ENCODE measurements at regions not wholly inside any gene's neighbourhood (a gene's known extent, or its start where the extent isn't known, plus 50 kb on each side); places are given as distances from the start of the nearest gene placed in this dataset.

DNA sequence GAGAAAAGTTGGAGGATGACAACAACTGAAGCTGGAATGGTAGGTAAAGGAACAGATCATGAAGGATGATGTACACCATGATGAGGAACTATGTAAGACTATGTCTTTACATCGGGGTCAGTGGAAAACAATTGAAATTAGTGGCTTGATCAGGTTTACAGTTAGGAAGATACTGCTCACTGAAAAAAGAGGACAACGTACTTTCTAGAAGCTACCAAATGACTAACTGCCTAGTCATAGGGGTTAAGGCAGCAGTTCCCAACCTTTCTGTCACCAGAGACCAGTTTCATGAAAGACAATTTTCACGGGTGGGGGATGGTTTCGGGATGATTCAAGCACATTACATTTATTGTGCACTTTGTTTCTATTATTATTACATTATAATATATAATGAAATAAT lies 91.6 kb upstream of the ANKRD1 start:
- ATAC-seq (no peak), DNase-seq (no peak)
- Mint-ChIP-seq H3K36me3 (ENCODE audit: insufficient read depth) (no peaks in the 10 kb centered on the region), H3K27me3 (ENCODE audit: low read depth) (peaks cover 2% of the 10 kb centered on the region), H3K4me1 (ENCODE audit: low read depth) (peaks cover 5% of the 10 kb centered on the region), H3K4me3 (no peak overlapping the region), H3K9me3 (no peaks in the 10 kb centered on the region)

DNA sequence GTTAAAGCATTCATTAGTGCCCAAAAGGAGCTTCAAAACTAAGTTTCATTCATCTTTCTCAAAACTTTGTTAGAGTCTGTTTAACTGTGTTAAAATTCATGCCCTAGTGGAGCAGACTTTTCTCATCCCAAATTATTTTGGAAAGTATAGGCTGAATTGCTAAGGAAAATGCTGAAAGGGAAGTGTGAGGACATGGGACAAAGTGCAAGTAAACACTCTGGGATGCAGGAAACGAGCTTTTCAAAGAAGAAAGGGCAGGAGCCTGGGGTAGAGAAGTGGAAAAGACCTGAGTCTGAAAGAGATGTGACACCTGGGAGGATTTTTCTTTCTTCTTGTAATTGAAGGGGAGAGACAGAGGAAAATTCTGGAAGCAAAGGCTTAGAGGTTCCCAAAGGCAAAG lies 93.1 kb upstream of the ANKRD1 start:
- H3K9me3 Mint-ChIP-seq, result no peaks in the 10 kb centered on the region
- DNase-seq (no peak), ATAC-seq (no peak)
- no peaks in the 10 kb centered on the region for H3K36me3 Mint-ChIP-seq (ENCODE audit: insufficient read depth)
- H3K4me3 Mint-ChIP-seq, result no peak overlapping the region
- peaks cover 6% of the 10 kb centered on the region for H3K27me3 Mint-ChIP-seq (ENCODE audit: low read depth)
- no peaks in the 10 kb centered on the region for H3K4me1 Mint-ChIP-seq (ENCODE audit: low read depth)

DNA sequence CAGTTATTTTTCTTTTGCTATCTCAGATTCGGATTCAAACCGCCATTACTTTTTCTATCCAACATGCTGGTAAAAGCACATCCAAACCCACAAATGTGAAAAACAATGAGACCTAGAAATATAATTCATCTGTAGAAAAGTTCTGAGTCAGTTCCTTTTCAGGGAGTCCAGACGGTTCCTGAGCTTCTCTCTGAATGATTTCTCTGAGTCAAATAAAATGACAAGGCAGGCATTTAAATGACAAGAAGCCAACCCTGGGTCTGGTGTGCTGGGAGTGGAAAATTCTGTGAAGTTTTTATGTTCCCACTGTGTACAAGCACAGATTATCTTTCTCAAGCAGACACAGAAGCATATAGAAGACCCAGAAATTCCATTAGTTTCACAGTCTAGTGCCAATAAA lies 96.3 kb upstream of the ANKRD1 start:
- no peak for DNase-seq
- H3K4me1 Mint-ChIP-seq (ENCODE audit: low read depth), result no peaks in the 10 kb centered on the region
- no peaks in the 10 kb centered on the region for H3K36me3 Mint-ChIP-seq (ENCODE audit: insufficient read depth)
- no peak overlapping the region for H3K4me3 Mint-ChIP-seq
- H3K9me3 Mint-ChIP-seq, result no peaks in the 10 kb centered on the region
- peak in 1 of 2 donors; percentile 28 for ATAC-seq
- peaks cover 9% of the 10 kb centered on the region for H3K27me3 Mint-ChIP-seq (ENCODE audit: low read depth)

DNA sequence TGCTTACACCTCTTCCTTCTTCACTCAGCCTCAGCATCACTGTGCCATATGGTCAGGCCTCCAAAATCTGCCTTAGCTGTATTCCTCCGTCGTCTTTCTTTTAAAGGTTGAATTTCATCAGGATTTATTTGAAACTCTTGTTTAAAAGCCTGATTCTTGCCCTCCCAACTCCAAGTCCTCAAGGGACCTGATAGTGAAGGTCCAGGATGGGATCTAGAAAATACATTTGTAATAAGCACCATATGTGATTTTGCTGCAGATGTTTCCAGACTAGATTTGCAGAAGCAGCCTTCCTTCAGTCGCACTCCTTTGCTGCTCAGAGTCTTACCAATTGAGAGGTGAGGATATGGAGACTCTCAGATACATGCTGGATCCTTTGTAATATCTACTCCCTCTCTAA lies 101.0 kb upstream of the ANKRD1 start:
- H3K4me3 Mint-ChIP-seq, result no peak overlapping the region
- H3K36me3 Mint-ChIP-seq (ENCODE audit: insufficient read depth), result no peaks in the 10 kb centered on the region
- no peaks in the 10 kb centered on the region for H3K4me1 Mint-ChIP-seq (ENCODE audit: low read depth)
- no peaks in the 10 kb centered on the region for H3K9me3 Mint-ChIP-seq
- DNase-seq (no peak), ATAC-seq (no peak)
- H3K27me3 Mint-ChIP-seq (ENCODE audit: low read depth), result peaks cover 9% of the 10 kb centered on the region

DNA sequence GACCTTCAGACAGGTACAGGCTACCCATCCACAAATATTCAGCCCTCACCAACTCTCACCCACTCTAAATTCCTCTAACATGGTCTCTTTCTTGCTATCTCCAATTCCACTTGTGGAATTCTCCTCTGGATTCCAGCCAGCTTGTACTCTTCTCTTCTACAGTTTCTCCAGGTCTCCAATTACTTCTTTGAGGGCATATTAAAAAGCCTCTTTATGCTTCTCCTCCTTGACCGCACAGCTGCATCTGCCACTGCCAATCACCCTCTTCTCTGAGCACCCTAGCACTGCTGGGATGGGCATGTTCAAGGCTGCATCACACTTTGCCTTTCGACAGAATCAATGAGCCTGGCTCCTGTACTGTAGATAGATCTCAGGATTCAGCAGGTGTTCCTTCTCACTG lies 101.5 kb upstream of the ANKRD1 start:
- no peaks in the 10 kb centered on the region for H3K9me3 Mint-ChIP-seq
- H3K4me1 Mint-ChIP-seq (ENCODE audit: low read depth), result no peaks in the 10 kb centered on the region
- H3K4me3 Mint-ChIP-seq, result no peak overlapping the region
- peaks cover 9% of the 10 kb centered on the region for H3K27me3 Mint-ChIP-seq (ENCODE audit: low read depth)
- DNase-seq (no peak), ATAC-seq (no peak)
- no peaks in the 10 kb centered on the region for H3K36me3 Mint-ChIP-seq (ENCODE audit: insufficient read depth)

DNA sequence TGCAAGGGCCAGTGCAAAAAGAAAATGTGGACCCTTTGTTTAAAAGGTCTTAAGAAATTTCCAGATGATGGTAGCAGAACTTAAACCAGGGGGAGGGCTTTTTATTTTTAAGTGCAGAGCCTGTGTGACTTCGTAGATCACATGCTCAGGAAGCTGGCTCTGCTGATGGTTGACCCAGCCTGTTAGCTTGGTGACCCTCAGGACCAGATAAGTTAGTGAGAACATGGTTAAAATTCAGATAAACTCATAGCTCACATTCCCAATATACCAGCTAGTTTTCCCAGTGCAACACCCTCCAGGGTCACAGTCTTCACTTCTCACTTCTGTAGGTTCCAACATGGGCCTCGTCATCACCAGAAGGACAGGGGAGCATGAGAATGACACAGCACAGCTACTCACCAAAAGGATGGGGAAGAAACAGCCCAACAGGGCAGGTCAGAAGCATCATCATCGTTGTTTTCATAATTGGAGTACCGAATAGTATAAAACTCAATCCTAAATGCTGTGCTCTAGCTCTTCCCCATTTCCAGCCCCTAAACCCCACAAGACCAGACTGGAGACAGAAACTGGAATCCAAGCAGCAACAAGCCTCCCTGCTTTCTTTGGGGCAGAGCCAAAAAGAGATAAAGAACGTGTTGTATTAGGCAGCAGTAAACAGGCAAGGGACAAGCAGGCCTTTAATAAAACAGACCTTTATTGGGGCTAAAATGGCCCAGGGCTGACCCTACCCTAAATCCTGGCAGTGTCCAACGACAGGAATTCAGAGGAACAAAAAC lies 102.2 kb upstream of the ANKRD1 start:
- H3K36me3 Mint-ChIP-seq (ENCODE audit: insufficient read depth), result no peaks in the 10 kb centered on the region
- H3K4me1 Mint-ChIP-seq (ENCODE audit: low read depth), result no peaks in the 10 kb centered on the region
- no peaks in the 10 kb centered on the region for H3K9me3 Mint-ChIP-seq
- H3K4me3 Mint-ChIP-seq, result no peak overlapping the region
- DNase-seq, result no peak
- H3K27me3 Mint-ChIP-seq (ENCODE audit: low read depth), result peaks cover 9% of the 10 kb centered on the region
- no peak for ATAC-seq

DNA sequence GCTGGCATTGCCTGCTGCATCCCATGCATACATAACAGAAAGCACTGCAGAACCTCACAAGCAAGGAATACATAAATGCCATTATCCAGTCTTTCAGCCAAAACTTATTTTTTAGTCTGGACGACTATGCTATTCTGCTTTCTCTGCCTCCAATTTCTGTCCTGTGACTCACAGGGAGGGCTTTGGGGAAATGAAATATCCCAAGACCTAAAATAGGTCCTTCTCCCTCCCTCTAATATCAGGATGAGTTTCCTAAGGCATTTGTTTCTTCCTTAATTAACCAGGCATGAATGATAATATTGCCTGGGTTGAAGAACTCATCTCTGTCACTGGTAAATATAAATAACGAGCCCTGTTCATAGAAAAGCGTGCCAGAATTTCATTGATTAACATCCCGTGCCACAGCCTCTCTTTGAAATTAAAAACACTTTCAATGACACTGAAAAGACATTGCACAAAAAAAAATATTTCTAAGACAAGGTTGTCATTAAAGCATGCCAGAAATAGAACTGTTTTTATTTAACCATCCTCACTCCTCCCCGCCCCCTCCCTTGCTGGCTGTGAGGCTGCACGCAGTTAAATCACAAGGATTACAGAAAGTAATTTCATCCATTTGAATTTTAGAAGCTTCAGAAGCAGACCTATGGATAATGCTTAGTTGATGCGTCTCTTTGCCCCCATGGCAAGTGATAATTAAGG lies 103.0 kb upstream of the ANKRD1 start:
- Mint-ChIP-seq H3K36me3 (ENCODE audit: insufficient read depth) (no peaks in the 10 kb centered on the region), H3K27me3 (ENCODE audit: low read depth) (peaks cover 6% of the 10 kb centered on the region), H3K4me1 (ENCODE audit: low read depth) (no peaks in the 10 kb centered on the region), H3K9me3 (no peaks in the 10 kb centered on the region), H3K4me3 (no peak overlapping the region)
- DNase-seq (no peak), ATAC-seq (no peak)

DNA sequence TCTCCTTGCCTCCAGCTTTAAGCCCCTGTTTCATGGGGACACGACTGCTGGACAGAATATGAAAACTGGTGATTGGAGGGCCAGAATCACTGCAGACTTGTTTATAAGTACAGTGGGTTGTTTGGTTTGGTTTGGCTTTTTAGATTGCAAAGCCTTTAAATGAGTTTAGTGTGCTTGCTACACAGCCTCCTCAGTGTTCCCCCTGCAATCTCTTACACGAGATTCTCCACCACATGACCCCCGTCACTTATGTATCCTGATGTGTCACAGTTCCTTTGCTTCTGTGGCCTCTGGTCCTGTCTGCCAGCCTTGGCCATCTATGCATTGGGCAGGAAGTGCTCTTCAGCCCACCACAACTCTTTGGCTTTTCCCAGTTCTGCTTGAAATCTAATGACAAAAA lies 103.7 kb upstream of the ANKRD1 start:
- no peaks in the 10 kb centered on the region for H3K4me1 Mint-ChIP-seq (ENCODE audit: low read depth)
- no peak overlapping the region for H3K4me3 Mint-ChIP-seq
- H3K9me3 Mint-ChIP-seq, result no peaks in the 10 kb centered on the region
- no peaks in the 10 kb centered on the region for H3K36me3 Mint-ChIP-seq (ENCODE audit: insufficient read depth)
- peaks cover 6% of the 10 kb centered on the region for H3K27me3 Mint-ChIP-seq (ENCODE audit: low read depth)
- DNase-seq (no peak), ATAC-seq (no peak)

DNA sequence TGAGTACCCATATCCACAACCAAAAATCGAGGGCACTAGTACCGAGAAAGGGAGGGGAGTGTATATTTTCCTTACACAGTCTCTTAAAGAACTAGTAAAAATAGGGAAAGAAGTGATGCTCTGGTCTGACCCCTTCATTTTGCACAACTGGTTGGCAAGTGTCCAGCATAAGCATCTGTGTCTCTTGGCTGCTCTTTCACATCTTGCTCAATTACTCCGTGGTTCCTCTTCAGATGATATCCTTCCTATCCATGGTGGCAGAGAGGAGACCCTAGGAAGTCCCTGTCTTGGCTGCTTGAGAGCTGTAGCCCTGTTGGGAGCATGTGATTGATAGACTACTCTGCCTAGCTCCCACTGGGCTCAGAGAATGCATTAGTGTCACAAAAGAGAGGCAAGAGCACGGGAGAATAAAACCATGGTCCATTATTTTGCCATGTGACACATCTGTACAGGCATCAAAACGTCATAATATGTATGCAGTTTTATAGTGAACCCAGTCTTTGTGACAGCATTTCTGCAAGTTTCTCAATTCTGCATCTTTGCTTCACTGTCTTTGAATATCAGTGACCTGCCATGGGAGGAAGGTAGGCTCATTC lies 111.8 kb upstream of the ANKRD1 start:
- H3K36me3 Mint-ChIP-seq (ENCODE audit: insufficient read depth), result no peaks in the 10 kb centered on the region
- H3K4me1 Mint-ChIP-seq (ENCODE audit: low read depth), result peaks cover 19% of the 10 kb centered on the region
- no peak overlapping the region for H3K4me3 Mint-ChIP-seq

DNA sequence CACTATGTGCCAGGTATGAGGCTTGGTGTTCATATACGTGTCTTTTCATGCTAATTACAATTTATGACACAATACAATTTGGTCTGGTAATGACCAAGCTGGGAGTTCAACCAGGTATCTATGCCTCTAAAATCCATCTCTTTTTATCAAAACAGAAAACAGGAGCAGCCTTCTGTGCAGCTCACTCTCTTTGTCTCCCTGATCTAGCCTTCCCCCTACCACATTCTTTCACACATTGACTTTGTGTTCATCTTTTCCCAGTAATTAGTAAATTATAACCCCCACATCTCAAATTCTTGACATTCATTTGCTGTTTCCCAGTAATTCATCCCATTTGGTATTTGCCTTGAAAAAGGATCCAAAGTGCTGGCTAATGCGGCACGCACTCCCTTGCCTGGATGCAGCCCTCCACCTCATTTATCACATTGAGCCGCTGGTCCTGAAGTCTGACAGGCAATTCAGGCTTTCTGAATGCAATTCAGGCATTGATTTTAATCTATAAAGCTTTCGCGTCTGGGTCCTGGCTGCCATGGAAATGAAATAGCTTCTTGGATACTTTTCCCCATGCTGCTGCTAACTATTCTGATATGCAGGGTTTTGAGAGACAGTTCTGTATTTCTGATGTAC lies 112.5 kb upstream of the ANKRD1 start:
- no peak for ATAC-seq
- H3K27me3 Mint-ChIP-seq (ENCODE audit: low read depth), result no peaks in the 10 kb centered on the region
- H3K4me1 Mint-ChIP-seq (ENCODE audit: low read depth), result peaks cover 19% of the 10 kb centered on the region
- peaks cover 3% of the 10 kb centered on the region for H3K9me3 Mint-ChIP-seq
- H3K36me3 Mint-ChIP-seq (ENCODE audit: insufficient read depth), result no peaks in the 10 kb centered on the region
- DNase-seq, result no peak
- no peak overlapping the region for H3K4me3 Mint-ChIP-seq

More for the DNA sequence above, 111.8 kb upstream of the ANKRD1 start:
- H3K9me3 Mint-ChIP-seq, result peaks cover 3% of the 10 kb centered on the region
- H3K27me3 Mint-ChIP-seq (ENCODE audit: low read depth), result no peaks in the 10 kb centered on the region
- ATAC-seq (no peak), DNase-seq (no peak)

DNA sequence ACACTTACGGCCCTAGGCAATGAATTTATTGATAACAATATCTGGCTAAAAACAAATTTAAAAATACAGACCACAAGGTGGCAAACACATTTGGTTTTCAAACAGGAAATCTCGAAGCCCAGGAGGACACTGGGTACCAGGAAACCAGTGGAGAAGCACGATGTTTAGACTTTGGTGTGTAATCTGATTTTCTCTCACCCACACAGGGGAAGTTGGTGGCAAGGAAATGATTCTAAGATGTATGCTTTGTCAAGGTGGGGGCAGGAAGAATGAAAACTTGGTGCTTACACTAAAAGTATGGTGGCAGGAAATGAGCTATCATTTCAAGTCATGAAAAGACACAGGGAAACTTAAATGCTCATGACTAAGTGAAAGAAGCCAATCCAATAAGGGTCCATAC lies 113.2 kb upstream of the ANKRD1 start:
- Mint-ChIP-seq H3K36me3 (ENCODE audit: insufficient read depth) (no peaks in the 10 kb centered on the region), H3K4me1 (ENCODE audit: low read depth) (peaks cover 19% of the 10 kb centered on the region), H3K27me3 (ENCODE audit: low read depth) (no peaks in the 10 kb centered on the region), H3K4me3 (no peak overlapping the region), H3K9me3 (peaks cover 3% of the 10 kb centered on the region)
- DNase-seq (no peak), ATAC-seq (peak; percentile 70 to 71)

DNA sequence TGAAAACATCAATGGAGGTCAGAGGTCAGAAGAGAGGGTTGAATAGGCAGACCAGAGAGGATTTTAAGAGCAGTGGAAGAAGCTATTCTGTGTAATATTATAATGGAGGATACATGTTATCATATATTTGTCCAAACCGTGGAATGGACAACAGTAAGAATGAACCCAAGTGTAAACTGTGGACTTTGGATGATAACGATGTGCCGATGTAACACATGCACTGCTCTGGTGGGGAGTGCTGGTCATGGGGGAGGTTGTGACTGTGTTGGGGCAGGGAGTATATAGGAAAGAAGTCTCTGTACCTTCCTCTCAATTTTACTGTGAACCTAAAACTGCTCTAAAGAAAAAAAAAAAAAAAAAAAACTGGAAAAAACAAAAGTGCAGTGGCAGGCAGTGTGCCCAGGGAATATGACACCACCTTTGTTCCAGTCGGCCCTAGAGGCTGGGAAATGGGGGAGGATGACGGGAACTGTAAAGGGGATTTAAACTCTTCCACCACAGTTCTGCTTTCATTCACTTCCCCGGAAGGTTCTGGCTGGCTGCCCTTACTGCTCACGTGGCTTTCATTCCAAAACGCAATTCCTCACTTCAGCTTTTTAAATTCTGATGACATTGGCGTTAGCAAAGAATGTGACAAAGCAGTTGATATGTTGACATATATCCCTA lies 113.7 kb upstream of the ANKRD1 start:
- no peak overlapping the region for H3K4me3 Mint-ChIP-seq
- DNase-seq, result no peak
- H3K27me3 Mint-ChIP-seq (ENCODE audit: low read depth), result no peaks in the 10 kb centered on the region
- H3K9me3 Mint-ChIP-seq, result peaks cover 3% of the 10 kb centered on the region
- H3K36me3 Mint-ChIP-seq (ENCODE audit: insufficient read depth), result no peaks in the 10 kb centered on the region
- no peak for ATAC-seq
- peaks cover 19% of the 10 kb centered on the region for H3K4me1 Mint-ChIP-seq (ENCODE audit: low read depth)

DNA sequence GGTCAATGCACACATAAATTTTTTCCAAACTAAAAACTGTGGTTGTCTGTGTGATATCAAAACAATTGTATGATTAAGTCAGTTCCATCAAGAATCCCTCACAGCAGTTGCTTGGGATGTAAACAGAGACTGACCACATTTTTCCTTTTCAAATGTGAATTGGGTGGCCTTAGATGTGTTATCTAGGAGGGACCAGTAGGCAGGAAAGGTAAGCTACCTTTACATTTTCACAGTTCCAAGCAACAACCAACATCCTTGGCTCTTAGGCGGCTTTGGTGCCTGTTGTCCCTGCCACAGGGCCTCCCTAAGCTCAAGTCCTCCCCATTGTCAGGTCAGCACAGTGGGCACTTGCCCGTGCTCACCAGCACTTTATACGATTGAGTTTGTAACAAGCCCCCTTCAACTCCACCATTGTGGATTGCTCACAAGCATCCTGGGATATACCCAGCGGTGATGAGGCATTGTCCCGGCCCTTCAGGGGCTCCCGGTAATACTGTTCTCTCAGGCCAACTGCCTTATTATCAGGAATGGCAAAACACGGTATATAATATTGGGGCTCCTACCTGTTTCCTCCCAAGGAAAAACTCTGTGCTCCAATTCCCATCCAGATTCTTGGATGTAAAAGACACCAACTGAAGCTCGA lies 114.9 kb upstream of the ANKRD1 start:
- ATAC-seq, result no peak
- no peaks in the 10 kb centered on the region for H3K27me3 Mint-ChIP-seq (ENCODE audit: low read depth)
- peaks cover 19% of the 10 kb centered on the region for H3K4me1 Mint-ChIP-seq (ENCODE audit: low read depth)
- H3K4me3 Mint-ChIP-seq, result no peak overlapping the region
- H3K36me3 Mint-ChIP-seq (ENCODE audit: insufficient read depth), result no peaks in the 10 kb centered on the region
- no peak for DNase-seq
- H3K9me3 Mint-ChIP-seq, result peaks cover 3% of the 10 kb centered on the region

Data from activated T-cell treated with anti-CD3 and anti-CD28 coated beads, Interleukin-2, amount 50 U/mL, for 4 hours (primary cell).